Central memory CD4-positive, alpha-beta T cell (primary cell): ENCODE measurements at regions not wholly inside any gene's neighbourhood (a gene's known extent, or its start where the extent isn't known, plus 50 kb on each side); places are given as distances from the start of the nearest gene placed in this dataset.

Experiments
- DNase-seq: peaks from one replicate; pipeline ENCODE4 v3.0.0; 2022

GRCh38 chr7:52473756-52474155 lies 561.7 kb upstream of the POM121L12 start:
- DNase-seq: no peak

GRCh38 chr7:52472006-52472620 lies 563.3 kb upstream of the POM121L12 start:
- no peak for DNase-seq

- DNase-seq: no peak
These were observed 570.2 kb upstream of the POM121L12 start for GRCh38 chr7:52465216-52465615.

DNA sequence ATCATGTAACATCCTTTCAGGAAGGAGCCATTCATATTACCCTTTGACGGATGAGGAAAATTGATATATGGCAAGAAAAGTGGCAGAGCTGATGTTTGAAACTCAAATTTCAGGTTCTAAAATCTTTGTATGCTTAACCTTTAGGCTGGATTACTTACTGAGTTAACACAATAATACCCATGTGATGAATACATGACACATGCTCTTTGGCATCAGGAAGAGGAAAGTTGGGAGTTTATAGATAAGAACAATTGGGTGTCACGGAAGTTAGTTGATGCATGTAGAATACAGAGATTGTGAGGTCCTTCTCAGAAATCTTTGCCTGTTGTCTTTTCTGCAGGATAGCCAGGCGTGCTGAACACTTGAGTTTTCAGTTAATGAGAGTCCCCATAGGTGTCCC lies 572.1 kb upstream of the POM121L12 start:
- DNase-seq: no peak

DNA sequence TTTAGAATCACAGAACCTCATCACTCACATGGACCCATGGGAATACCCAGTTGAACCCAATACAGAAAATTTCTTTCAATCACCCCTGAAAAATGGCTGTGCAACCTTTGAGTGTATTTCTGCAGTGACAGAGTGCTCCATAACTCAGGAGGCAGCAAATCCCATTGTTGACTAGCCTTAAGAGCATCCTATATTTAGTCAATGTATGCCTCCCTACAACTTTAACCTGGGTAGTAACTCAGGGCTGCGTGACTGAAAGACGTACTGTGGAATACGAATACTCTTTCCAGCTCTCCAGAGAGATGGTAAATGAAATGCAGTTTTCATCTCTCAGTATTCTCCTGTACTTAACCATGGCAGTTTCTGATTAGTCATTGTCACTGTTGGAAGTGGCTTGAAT lies 573.0 kb upstream of the POM121L12 start:
- no peak for DNase-seq

DNA sequence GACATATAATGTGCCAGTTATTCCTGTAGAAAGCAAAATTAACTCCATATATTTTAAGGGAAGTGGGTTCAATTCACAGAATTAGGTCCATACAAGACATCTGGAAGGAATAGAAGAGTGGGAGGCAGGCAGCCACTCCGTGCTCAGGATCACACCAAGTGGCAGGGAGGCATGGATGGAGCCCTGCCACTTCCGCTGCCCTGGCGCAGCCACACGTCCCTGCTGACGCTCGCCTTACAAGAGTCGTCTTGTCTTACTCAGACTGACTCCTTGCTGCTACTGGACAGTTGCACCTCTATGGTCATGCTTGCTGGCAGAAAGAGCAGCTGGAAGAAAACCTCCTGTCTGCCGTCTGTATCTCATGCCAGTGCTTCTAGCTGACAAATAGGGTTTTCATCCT lies 579.9 kb upstream of the POM121L12 start:
- no peak for DNase-seq

GRCh38 chr7:52450816-52451215 lies 584.6 kb upstream of the POM121L12 start:
- DNase-seq: no peak

DNA sequence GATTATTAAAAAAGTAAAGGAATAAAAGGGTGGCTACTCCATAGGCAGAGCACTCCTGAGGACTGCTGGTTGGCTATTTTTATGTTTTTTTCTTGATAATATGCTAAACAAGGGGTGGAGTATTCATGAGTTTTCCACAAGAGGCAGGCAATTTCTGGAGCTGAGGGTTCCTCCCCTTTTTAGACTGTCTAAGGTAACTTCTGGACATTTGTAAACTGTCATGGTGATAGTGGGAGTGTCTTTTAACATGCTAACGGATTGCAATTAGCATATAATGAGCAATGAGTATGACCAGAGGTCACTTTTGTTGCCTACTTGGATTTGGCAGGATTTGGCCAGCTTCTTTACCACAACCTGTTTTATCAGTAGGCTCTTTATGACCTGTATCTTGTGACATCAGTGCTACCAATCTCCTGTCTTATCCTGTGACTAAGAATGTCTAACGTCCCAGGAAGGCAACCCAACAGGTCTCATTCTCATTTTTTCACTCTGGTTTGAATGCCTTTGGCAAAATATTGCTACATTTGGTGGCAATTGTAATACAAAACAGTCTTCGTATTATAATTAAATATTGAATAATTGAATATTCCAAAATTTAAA lies 587.8 kb upstream of the POM121L12 start:
- DNase-seq: no peak

DNA sequence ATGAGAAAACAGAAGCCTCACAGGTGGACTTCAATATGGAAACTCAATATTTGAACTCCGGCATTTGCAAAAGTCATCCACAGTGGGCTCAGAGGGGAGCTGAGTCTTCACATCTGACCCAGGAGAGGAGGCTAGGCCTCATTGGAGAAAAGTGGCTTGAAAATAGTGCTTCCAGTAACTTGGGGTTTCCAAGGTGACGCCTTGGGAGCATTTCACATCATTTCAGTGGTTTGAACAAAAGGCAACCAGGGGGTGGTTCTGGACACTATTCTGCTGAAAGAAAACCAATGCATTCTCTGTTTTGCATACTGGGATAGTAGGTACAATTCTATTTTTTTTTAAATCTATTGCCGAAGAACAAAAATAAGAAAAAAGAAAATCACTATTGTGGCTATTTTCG lies 599.2 kb upstream of the POM121L12 start:
- DNase-seq: no peak

GRCh38 chr7:52431082-52431815 lies 604.2 kb upstream of the POM121L12 start:
- no peak for DNase-seq

DNA sequence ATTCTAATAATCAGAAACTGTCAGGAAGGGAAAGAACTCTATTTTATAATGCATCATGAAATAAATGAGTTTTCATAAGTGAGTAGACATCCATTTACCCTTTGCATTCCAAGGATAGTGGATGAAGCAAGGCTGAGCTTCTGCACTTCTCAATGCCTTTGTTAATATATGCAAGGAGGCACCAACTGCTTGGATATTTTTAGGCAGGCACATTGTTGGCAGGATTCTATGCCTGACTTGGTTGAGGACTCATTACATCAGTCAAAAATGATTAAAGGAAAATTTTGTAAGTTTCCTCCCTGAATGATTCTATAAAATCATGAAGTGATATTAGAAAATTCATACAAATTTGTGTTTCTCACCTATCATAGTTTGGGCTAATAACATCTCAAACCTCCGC lies 612.2 kb upstream of the POM121L12 start:
- DNase-seq: no peak

GRCh38 chr7:52413051-52413450 lies 622.4 kb upstream of the POM121L12 start:
- DNase-seq: no peak

DNA sequence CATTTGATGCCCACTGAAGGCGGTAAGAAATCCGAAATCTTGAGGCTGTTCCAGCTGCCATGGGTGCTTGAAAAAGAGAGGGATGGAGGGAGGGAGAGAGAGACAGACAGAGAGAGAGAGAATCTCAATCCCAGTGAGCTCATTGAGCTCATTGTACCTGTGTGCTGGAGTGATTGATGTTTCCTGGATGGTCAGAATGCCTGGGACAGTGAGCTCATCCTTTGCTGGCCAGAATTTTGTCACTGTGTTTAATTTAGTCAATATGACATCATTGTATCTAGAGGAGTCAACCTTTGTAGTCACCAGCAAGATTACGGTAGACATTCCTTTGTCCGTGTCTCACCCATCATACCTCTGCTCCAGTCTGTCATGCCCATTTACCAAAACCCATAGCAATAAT lies 625.4 kb upstream of the POM121L12 start:
- DNase-seq: no peak

- no peak for DNase-seq
These were observed 628.6 kb upstream of the POM121L12 start for GRCh38 chr7:52406808-52407207.

DNA sequence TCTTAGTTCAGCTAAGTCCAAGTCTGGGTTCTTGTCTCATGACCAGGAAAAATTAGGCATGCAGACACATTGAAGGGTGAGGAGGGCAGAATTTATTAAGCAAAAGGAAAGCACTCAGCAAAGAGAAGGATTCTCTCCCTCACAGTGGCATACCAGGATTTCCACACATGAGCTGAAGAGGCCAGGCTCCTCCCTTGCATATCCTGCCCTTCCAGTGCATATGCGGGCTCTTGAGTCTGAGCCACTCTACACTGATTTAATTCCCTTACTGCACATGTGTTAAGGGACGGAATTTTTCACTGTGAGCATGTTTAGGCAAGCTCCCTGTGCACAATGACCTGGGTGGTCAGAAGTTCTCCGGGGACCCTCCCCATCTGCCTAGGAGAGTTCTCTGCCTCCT lies 652.7 kb upstream of the POM121L12 start:
- no peak for DNase-seq

- no peak for DNase-seq
These were observed 665.5 kb upstream of the POM121L12 start for GRCh38 chr7:52369922-52370321.

- DNase-seq: no peak
These were observed 670.1 kb upstream of the POM121L12 start for GRCh38 chr7:52365349-52365748.

DNA sequence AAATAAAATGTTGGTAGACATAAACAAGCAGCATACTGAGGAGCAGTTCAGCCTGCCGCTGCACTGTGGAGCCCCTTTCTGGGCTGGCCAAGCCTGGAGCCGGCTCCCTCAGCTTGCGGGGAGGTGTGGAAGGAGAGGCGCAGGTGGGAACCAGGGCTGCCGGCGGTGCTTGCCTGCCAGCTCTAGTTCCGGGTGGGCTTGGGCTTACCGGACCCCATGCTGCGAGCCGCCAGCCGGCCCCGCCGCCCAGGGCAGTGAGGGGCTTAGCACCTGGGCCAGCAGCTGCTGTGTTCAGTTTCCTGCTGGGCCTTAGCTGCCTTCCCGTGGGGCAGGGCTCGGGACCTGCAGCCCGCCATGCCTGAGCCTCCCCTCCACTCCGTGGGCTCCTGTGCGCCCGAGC lies 672.9 kb upstream of the POM121L12 start:
- DNase-seq: no peak

GRCh38 chr7:52360541-52360940 lies 674.9 kb upstream of the POM121L12 start:
- DNase-seq: no peak

DNA sequence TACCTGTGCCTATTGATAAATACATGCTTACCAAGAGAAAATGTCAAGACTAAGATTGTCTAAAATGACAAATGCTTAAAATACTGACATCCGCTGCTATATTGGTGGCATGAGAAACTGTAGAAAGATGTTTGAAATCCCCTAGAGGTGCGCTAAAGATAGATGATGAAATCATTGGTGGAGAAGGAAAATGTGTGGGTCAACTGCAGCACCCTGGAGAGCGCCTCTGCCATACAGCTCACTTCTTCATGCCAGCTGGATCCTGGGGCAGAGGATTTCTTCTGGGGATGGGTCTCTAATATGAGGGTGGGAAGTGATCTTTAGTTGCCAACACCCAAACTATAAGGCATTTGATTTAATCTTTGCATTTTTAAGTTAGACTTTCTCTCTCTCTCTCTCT lies 680.4 kb upstream of the POM121L12 start:
- no peak for DNase-seq

DNA sequence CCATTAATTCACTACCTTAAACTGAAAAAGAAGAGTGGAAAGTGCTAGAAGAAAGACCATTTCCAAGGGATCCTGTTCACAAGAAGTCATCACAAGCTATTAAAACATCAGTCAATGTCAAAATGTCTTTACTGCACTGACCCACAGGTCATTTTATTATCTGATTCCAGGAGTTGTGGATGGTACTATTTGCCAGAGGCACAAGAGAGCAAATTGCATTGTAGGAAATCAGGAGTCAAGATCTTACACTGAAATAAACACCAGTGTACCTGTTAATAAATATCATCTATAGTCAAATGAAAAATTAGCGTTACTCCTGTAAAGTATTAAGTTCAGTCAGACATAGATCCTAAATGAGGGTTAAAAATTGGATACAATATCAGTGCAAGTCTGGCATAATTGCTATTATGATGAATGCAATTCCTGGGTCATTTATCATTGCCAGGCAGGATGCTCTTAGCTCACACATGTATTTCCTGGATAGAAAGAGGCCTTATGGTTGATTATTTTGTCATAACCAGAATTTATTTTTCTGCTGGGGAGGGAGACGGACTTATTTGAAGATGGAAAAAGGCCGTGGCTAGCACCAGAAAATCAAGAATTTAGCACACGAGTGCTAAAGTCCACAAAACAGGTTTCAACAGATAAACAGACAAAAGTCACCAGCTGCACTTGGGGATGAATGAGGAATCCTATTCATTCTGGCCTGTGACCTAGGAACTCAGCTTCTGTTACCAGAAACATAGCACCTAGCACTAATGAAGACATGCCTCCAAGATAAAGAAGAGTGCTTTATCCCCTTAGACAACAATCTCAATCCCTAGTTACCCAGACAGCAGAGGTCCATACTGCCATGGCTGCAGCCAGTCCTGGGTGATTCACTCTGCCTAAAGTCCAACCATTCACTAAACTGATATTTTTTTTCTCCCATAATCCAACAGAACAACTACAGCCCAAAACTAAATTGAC lies 683.1 kb upstream of the POM121L12 start:
- no peak for DNase-seq

GRCh38 chr7:52344015-52344414 lies 691.4 kb upstream of the POM121L12 start:
- no peak for DNase-seq

- no peak for DNase-seq
These were observed 695.4 kb upstream of the POM121L12 start for GRCh38 chr7:52340067-52340466.
